T-helper 2 cell treated with Interferon-gamma antibody and Interleukin-4, amounts not matched to agents 5 μg/mL and 100 μg/mL, for 36 hours (primary cell): ENCODE measurements at regions not wholly inside any gene's neighbourhood (a gene's known extent, or its start where the extent isn't known, plus 50 kb on each side); places are given as distances from the start of the nearest gene placed in this dataset.
A peak's percentile ranks its signal among the peaks of the same experiment; 100 is the strongest.

Experiments used
- DNase-seq: peaks from one replicate; pipeline ENCODE4 v3.0.0; 2021; ENCODE audit warnings: low spot score
- H3K27ac Mint-ChIP-seq: one replicate; pipeline ENCODE4 v1.8.0; 2021; ENCODE audit warnings: mild to moderate bottlenecking, mixed read lengths
- H3K27me3 Mint-ChIP-seq: one replicate; pipeline ENCODE4 v1.8.0; 2021; ENCODE audit warnings: low read depth, mixed read lengths
- H3K36me3 Mint-ChIP-seq: one replicate; pipeline ENCODE4 v1.8.0; 2021; ENCODE audit warnings: low read depth, mixed read lengths
- H3K4me1 Mint-ChIP-seq: one replicate; pipeline ENCODE4 v1.8.0; 2021; ENCODE audit warnings: low read depth, mixed read lengths
- H3K4me3 Mint-ChIP-seq: one replicate; pipeline ENCODE4 v1.8.0; 2022; ENCODE audit warnings: mild to moderate bottlenecking, moderate library complexity, mixed read lengths
- H3K9me3 Mint-ChIP-seq: one replicate; pipeline ENCODE4 v1.8.0; 2021; ENCODE audit warnings: mixed read lengths

GRCh38 chr3:187985647-187986046 lies 168.3 kb upstream of the LPP start:
- Mint-ChIP-seq H3K4me3 (peak overlapping the region; percentile 25), H3K9me3 (peaks cover 6% of the 10 kb centered on the region), H3K27ac (peak overlapping the region; percentile 52), H3K27me3 (no peaks in the 10 kb centered on the region), H3K4me1 (peaks cover 61% of the 10 kb centered on the region), H3K36me3 (peaks cover 6% of the 10 kb centered on the region)
- DNase-seq, result no peak

GRCh38 chr3:187986514-187986934 lies 167.4 kb upstream of the LPP start:
- Mint-ChIP-seq H3K4me1 (peaks cover 61% of the 10 kb centered on the region), H3K4me3 (peak overlapping the region; percentile 65), H3K9me3 (peaks cover 6% of the 10 kb centered on the region), H3K36me3 (peaks cover 12% of the 10 kb centered on the region), H3K27ac (peak overlapping the region; percentile 59), H3K27me3 (no peaks in the 10 kb centered on the region)
- DNase-seq, result peak; percentile 74

- no peaks in the 10 kb centered on the region for H3K27me3 Mint-ChIP-seq
- DNase-seq, result no peak
- H3K4me3 Mint-ChIP-seq, result peak overlapping the region; percentile 65
- H3K27ac Mint-ChIP-seq, result peak overlapping the region; percentile 59
- peaks cover 13% of the 10 kb centered on the region for H3K36me3 Mint-ChIP-seq
- H3K4me1 Mint-ChIP-seq, result peaks cover 59% of the 10 kb centered on the region
- peaks cover 6% of the 10 kb centered on the region for H3K9me3 Mint-ChIP-seq
These were observed 166.8 kb upstream of the LPP start for GRCh38 chr3:187987187-187987586.

GRCh38 chr3:187987924-187988323 lies 166.0 kb upstream of the LPP start:
- Mint-ChIP-seq H3K36me3 (peaks cover 13% of the 10 kb centered on the region), H3K4me3 (peak overlapping the region; percentile 65), H3K4me1 (peaks cover 54% of the 10 kb centered on the region), H3K9me3 (peaks cover 6% of the 10 kb centered on the region), H3K27me3 (no peaks in the 10 kb centered on the region), H3K27ac (peak overlapping the region; percentile 59)
- DNase-seq, result peak; percentile 84

- Mint-ChIP-seq H3K27me3 (no peaks in the 10 kb centered on the region), H3K27ac (no peak overlapping the region), H3K36me3 (peaks cover 20% of the 10 kb centered on the region), H3K4me1 (peaks cover 60% of the 10 kb centered on the region), H3K4me3 (no peak overlapping the region), H3K9me3 (peaks cover 9% of the 10 kb centered on the region)
- no peak for DNase-seq
These were observed 164.3 kb upstream of the LPP start for GRCh38 chr3:187989575-187990153.

- no peak for DNase-seq
- Mint-ChIP-seq H3K27ac (no peak overlapping the region), H3K9me3 (peaks cover 4% of the 10 kb centered on the region), H3K36me3 (peaks cover 15% of the 10 kb centered on the region), H3K4me3 (no peak overlapping the region), H3K4me1 (peaks cover 60% of the 10 kb centered on the region), H3K27me3 (no peaks in the 10 kb centered on the region)
These were observed 161.3 kb upstream of the LPP start for GRCh38 chr3:187992609-187993008.

GRCh38 chr3:187994221-187995042 lies 159.5 kb upstream of the LPP start:
- H3K4me1 Mint-ChIP-seq, result peaks cover 71% of the 10 kb centered on the region
- H3K36me3 Mint-ChIP-seq, result peaks cover 15% of the 10 kb centered on the region
- H3K27ac Mint-ChIP-seq, result peak overlapping the region; percentile 84
- H3K27me3 Mint-ChIP-seq, result no peaks in the 10 kb centered on the region
- peak; percentile 62 for DNase-seq
- H3K4me3 Mint-ChIP-seq, result peak overlapping the region; percentile 68
- peaks cover 4% of the 10 kb centered on the region for H3K9me3 Mint-ChIP-seq

- peaks cover 4% of the 10 kb centered on the region for H3K9me3 Mint-ChIP-seq
- H3K27me3 Mint-ChIP-seq, result no peaks in the 10 kb centered on the region
- H3K4me3 Mint-ChIP-seq, result peak overlapping the region; percentile 68
- H3K27ac Mint-ChIP-seq, result peak overlapping the region; percentile 84
- no peak for DNase-seq
- H3K36me3 Mint-ChIP-seq, result peaks cover 18% of the 10 kb centered on the region
- peaks cover 76% of the 10 kb centered on the region for H3K4me1 Mint-ChIP-seq
These were observed 158.9 kb upstream of the LPP start for GRCh38 chr3:187995043-187995400.

GRCh38 chr3:187995667-187996066 lies 158.3 kb upstream of the LPP start:
- no peaks in the 10 kb centered on the region for H3K27me3 Mint-ChIP-seq
- no peak for DNase-seq
- H3K27ac Mint-ChIP-seq, result no peak overlapping the region
- peaks cover 4% of the 10 kb centered on the region for H3K9me3 Mint-ChIP-seq
- H3K4me1 Mint-ChIP-seq, result peaks cover 78% of the 10 kb centered on the region
- no peak overlapping the region for H3K4me3 Mint-ChIP-seq
- peaks cover 19% of the 10 kb centered on the region for H3K36me3 Mint-ChIP-seq

GRCh38 chr3:187996609-187997008 lies 157.3 kb upstream of the LPP start:
- peaks cover 81% of the 10 kb centered on the region for H3K4me1 Mint-ChIP-seq
- H3K4me3 Mint-ChIP-seq, result no peak overlapping the region
- H3K36me3 Mint-ChIP-seq, result peaks cover 14% of the 10 kb centered on the region
- no peaks in the 10 kb centered on the region for H3K27me3 Mint-ChIP-seq
- no peak overlapping the region for H3K27ac Mint-ChIP-seq
- DNase-seq, result no peak
- peaks cover 7% of the 10 kb centered on the region for H3K9me3 Mint-ChIP-seq

- Mint-ChIP-seq H3K4me3 (no peak overlapping the region), H3K27ac (no peak overlapping the region), H3K27me3 (no peaks in the 10 kb centered on the region), H3K36me3 (peaks cover 12% of the 10 kb centered on the region), H3K4me1 (peaks cover 90% of the 10 kb centered on the region), H3K9me3 (peaks cover 7% of the 10 kb centered on the region)
- no peak for DNase-seq
These were observed 156.5 kb upstream of the LPP start for GRCh38 chr3:187997490-187997889.

GRCh38 chr3:187997946-187998561 lies 155.9 kb upstream of the LPP start:
- Mint-ChIP-seq H3K27me3 (no peaks in the 10 kb centered on the region), H3K27ac (no peak overlapping the region), H3K36me3 (peaks cover 11% of the 10 kb centered on the region), H3K9me3 (peaks cover 6% of the 10 kb centered on the region), H3K4me1 (peaks cover 92% of the 10 kb centered on the region), H3K4me3 (peak overlapping the region; percentile 41)
- DNase-seq, result no peak

GRCh38 chr3:187998611-187999010 lies 155.3 kb upstream of the LPP start:
- peaks cover 93% of the 10 kb centered on the region for H3K4me1 Mint-ChIP-seq
- H3K27me3 Mint-ChIP-seq, result no peaks in the 10 kb centered on the region
- H3K27ac Mint-ChIP-seq, result peak overlapping the region; percentile 32
- H3K9me3 Mint-ChIP-seq, result peaks cover 4% of the 10 kb centered on the region
- DNase-seq, result no peak
- peak overlapping the region; percentile 41 for H3K4me3 Mint-ChIP-seq
- peaks cover 10% of the 10 kb centered on the region for H3K36me3 Mint-ChIP-seq

- Mint-ChIP-seq H3K27ac (peak overlapping the region; percentile 97), H3K36me3 (peaks cover 6% of the 10 kb centered on the region), H3K9me3 (peaks cover 4% of the 10 kb centered on the region), H3K27me3 (no peaks in the 10 kb centered on the region), H3K4me3 (peak overlapping the region; percentile 81), H3K4me1 (peaks cover 81% of the 10 kb centered on the region)
- DNase-seq, result peak; percentile 37
These were observed 154.1 kb upstream of the LPP start for GRCh38 chr3:187999821-188000220.
